ENCODE measurements at regions not wholly inside any gene's neighbourhood (a gene's known extent, or its start where the extent isn't known, plus 50 kb on each side); places are given as distances from the start of the nearest gene placed in this dataset.

GRCh38 chr5:175363300-175363699, 80.7 kb downstream of the DRD1 start:
- Histone ChIP-seq H3K27ac (no peak overlapping the region), H3K4me3 (no peak overlapping the region), H3K9me3 (no peaks in the 10 kb centered on the region), H3K4me1 (no peaks in the 10 kb centered on the region), H3K27me3 (no peaks in the 10 kb centered on the region), H3K36me3 (no peaks in the 10 kb centered on the region)
- TF ChIP-seq POLR2A (IDR thresholded peaks at IDR 0.05) (no peak), POLR2AphosphoS5 (IDR thresholded peaks at IDR 0.05) (no peak), CTCF (IDR thresholded peaks at IDR 0.05) (no peak), EP300 (IDR thresholded peaks at IDR 0.05) (no peak)
- 76 to 88% methylated on average over 5 of the region's 5 CpGs for WGBS, 2 donors
- no peak for DNase-seq
- intact Hi-C loops (cut with DNase I) = no loop called here

- no peak for TF ChIP-seq POLR2A (IDR thresholded peaks at IDR 0.05)
- TF ChIP-seq POLR2AphosphoS5 (IDR thresholded peaks at IDR 0.05) = no peak
- TF ChIP-seq EP300 (IDR thresholded peaks at IDR 0.05) = no peak
- TF ChIP-seq CTCF (IDR thresholded peaks at IDR 0.05) = no peak
Observed at GRCh38 chr5:175357995-175358394, 86.0 kb downstream of the DRD1 start.

DNA sequence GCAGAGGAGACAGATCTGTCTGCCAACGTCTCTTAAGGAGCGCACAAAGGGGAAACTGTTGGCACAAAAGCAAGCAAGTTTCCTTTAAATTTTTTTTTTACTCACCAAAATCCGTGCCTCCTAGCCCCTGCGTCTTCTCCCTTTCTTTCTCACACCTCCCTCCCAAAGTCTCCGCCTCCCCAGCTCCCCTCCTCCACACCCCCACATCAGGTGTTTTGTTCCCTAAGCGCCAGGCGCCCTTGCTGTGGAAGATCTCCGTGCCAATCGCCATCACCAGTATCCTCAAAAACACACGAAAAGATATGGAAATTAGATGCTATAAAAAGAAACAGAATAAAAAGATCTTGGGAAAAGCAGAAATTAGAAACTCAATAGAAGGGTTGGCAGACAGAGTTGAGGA, 87.6 kb downstream of the DRD1 start:
- Histone ChIP-seq H3K27me3 (no peaks in the 10 kb centered on the region), H3K36me3 (no peaks in the 10 kb centered on the region), H3K4me3 (no peak overlapping the region), H3K9me3 (no peaks in the 10 kb centered on the region), H3K4me1 (no peaks in the 10 kb centered on the region), H3K27ac (no peak overlapping the region)
- intact Hi-C loops (cut with DNase I) = no loop called here
- TF ChIP-seq CTCF (IDR thresholded peaks at IDR 0.05) (no peak), POLR2AphosphoS5 (IDR thresholded peaks at IDR 0.05) (no peak), POLR2A (IDR thresholded peaks at IDR 0.05) (no peak), EP300 (IDR thresholded peaks at IDR 0.05) (no peak)
- WGBS, 2 donors = 71 to 90% methylated on average over 10 of the region's 10 CpGs
- no peak for DNase-seq

More at GRCh38 chr5:175357995-175358394, 86.0 kb downstream of the DRD1 start:
- DNase-seq = no peak
- Histone ChIP-seq H3K27ac (no peak overlapping the region), H3K27me3 (no peaks in the 10 kb centered on the region), H3K9me3 (no peaks in the 10 kb centered on the region), H3K36me3 (no peaks in the 10 kb centered on the region), H3K4me3 (no peak overlapping the region), H3K4me1 (no peaks in the 10 kb centered on the region)
- intact Hi-C loops (cut with DNase I) = no loop called here
- 87 to 94% methylated on average over 1 of the region's 1 CpG for WGBS, 2 donors

DNA sequence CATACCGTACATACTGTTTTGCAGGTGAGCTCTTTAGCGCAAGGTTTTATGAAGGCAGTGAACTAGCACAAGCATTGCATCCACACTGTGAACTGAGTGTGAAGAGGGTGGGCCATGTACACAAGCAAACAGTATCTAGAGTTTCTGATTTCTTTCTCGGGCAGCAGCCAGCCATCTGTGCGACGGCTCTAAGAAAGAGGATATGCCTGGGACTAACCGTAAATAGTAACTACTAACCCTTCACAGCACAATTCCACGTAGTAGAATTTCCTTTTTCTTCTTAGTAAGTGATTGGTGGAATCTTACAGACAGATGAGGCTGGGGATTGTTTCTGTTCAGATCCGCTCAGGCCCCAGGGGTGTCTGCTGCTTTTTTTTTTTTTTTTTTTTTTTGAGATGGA, 89.0 kb downstream of the DRD1 start:
- no peaks in the 10 kb centered on the region for H3K27me3 ChIP-seq
- DNase-seq = no peak
- H3K4me3 ChIP-seq = no peak overlapping the region
- no peaks in the 10 kb centered on the region for H3K36me3 ChIP-seq
- TF ChIP-seq POLR2A (IDR thresholded peaks at IDR 0.05) (no peak), POLR2AphosphoS5 (IDR thresholded peaks at IDR 0.05) (no peak), EP300 (IDR thresholded peaks at IDR 0.05) (no peak), CTCF (IDR thresholded peaks at IDR 0.05) (no peak)
- 51 to 65% methylated on average over 8 of the region's 8 CpGs for WGBS, 2 donors
- no peaks in the 10 kb centered on the region for H3K9me3 ChIP-seq
- intact Hi-C loops (cut with DNase I) = no loop called here
- no peak overlapping the region for H3K27ac ChIP-seq
- H3K4me1 ChIP-seq = no peaks in the 10 kb centered on the region

- DNase-seq = no peak
- WGBS, 2 donors = 91 to 97% methylated on average over 2 of the region's 2 CpGs
- H3K4me3 ChIP-seq = no peak overlapping the region
- no peak overlapping the region for H3K27ac ChIP-seq
- H3K27me3 ChIP-seq = no peaks in the 10 kb centered on the region
- H3K36me3 ChIP-seq = no peaks in the 10 kb centered on the region
- no peaks in the 10 kb centered on the region for H3K9me3 ChIP-seq
- no peaks in the 10 kb centered on the region for H3K4me1 ChIP-seq
- no peak for TF ChIP-seq CTCF (IDR thresholded peaks at IDR 0.05)
- no peak for TF ChIP-seq POLR2AphosphoS5 (IDR thresholded peaks at IDR 0.05)
- no peak for TF ChIP-seq EP300 (IDR thresholded peaks at IDR 0.05)
- TF ChIP-seq POLR2A (IDR thresholded peaks at IDR 0.05) = no peak
- intact Hi-C loops (cut with DNase I) = no loop called here
Observed at GRCh38 chr5:175353926-175354325, 90.1 kb downstream of the DRD1 start.

Data from sigmoid colon (tissue), 6 donors.